OCI-LY1 (cell line): ENCODE measurements at regions not wholly inside any gene's neighbourhood (a gene's known extent, or its start where the extent isn't known, plus 50 kb on each side); places are given as distances from the start of the nearest gene placed in this dataset.

Experiments
- CTCF ChIP-seq: fragments of 200-600 bp; sonication (generic), shearing (Covaris generic); IDR thresholded peaks from 2 replicates; pipeline ENCODE4 v1.5.1; 2017; ENCODE audit warnings: mild to moderate bottlenecking, antibody characterized with exemption, low read length, moderate library complexity, mixed read lengths
- EZH2 ChIP-seq: fragments of 200-600 bp; sonication (generic), shearing (Covaris generic); IDR thresholded peaks from 2 replicates; pipeline ENCODE4 v1.8.0; 2017; ENCODE audit warnings: borderline replicate concordance, mixed run types, mild to moderate bottlenecking, antibody characterized with exemption, low read length, moderate library complexity, mixed read lengths

GRCh38 chr15:85852969-85853368 is 58.2 kb upstream of the KLHL25 start:
- TF ChIP-seq CTCF: no peak
- TF ChIP-seq EZH2: no peak
